Panc1 (cell line): ENCODE measurements at regions not wholly inside any gene's neighbourhood (a gene's known extent, or its start where the extent isn't known, plus 50 kb on each side); places are given as distances from the start of the nearest gene placed in this dataset.
"Not testable (repeated sequence)": the region's sequence is repeated elsewhere in the genome, so short reads cannot be mapped to it uniquely, and the experiment has no call there.

ENCODE experiments used
- ATAC-seq: fragments of 200-7000 bp; cut with Tn5 transposase; 2 replicates; pipeline ENCODE4 v1.9.1; 2020; ENCODE audit warnings: mild to moderate bottlenecking, moderate library complexity
- BruUV-seq: library from RNA; stranded (reverse); fragments of 400-500 nt; replicated peaks from 2 replicates; lab custom pipeline; 2021; lab: Mats Ljungman, UMichigan
- CTCF ChIA-PET: fragments of 300-600 bp; sonication (Branson Sonifier 250); formaldehyde crosslinking; loops from one replicate; lab custom pipeline; 2022; ENCODE audit warnings: antibody characterized with exemption; lab: Charles Lee
- POLR2A ChIA-PET: fragments of 300-600 bp; sonication (Branson Sonifier 250); formaldehyde crosslinking; loops from one replicate; lab custom pipeline; 2022; ENCODE audit warnings: antibody characterized with exemption; lab: Charles Lee
- DNase-seq: peaks from one replicate; pipeline ENCODE4 v3.0.0-alpha.2; 2010; ENCODE audit warnings: low read depth, low spot score
- H3K27ac ChIP-seq: 2 replicates; pipeline ENCODE4 v1.5.1; 2011; ENCODE audit warnings: mild to moderate bottlenecking, low read length, inconsistent platforms
- H3K27me3 ChIP-seq: fragments of 200-500 bp; sonication (Bioruptor generic); 2 replicates; pipeline ENCODE4 v1.6.0; 2014; ENCODE audit warnings: low read length, inconsistent platforms; ENCODE audit not compliant: control insufficient read depth, insufficient read depth
- H3K36me3 ChIP-seq: fragments of 200-500 bp; sonication (Bioruptor generic); 2 replicates; pipeline ENCODE4 v1.5.1; 2014; ENCODE audit warnings: inconsistent platforms, mild to moderate bottlenecking, low read length, moderate library complexity; ENCODE audit not compliant: control insufficient read depth, insufficient read depth
- H3K4me1 ChIP-seq: 2 replicates; pipeline ENCODE4 v1.5.1; 2011; ENCODE audit warnings: inconsistent platforms, mild to moderate bottlenecking, low read length, moderate library complexity; ENCODE audit not compliant: control insufficient read depth, insufficient read depth
- H3K4me3 ChIP-seq, 2 experiments: 2 replicates each; pipeline ENCODE4 v1.5.1; 2011 to 2012; ENCODE audit warnings: low read depth in 2 of 2, low read length in 2 of 2, mild to moderate bottlenecking in 2 of 2, inconsistent platforms in 1 of 2, moderate library complexity in 1 of 2
- H3K9me3 ChIP-seq: fragments of 200-500 bp; sonication (Bioruptor generic); 2 replicates; pipeline ENCODE4 v1.5.1; 2014; ENCODE audit warnings: low read depth, mild to moderate bottlenecking, inconsistent platforms, low read length, moderate library complexity; ENCODE audit not compliant: control insufficient read depth, insufficient read depth
- POLR2AphosphoS5 ChIP-seq: IDR thresholded peaks from 2 replicates; pipeline ENCODE4 v1.6.1; 2012; ENCODE audit warnings: mild to moderate bottlenecking, low read depth, low read length, moderate library complexity
- SIN3A ChIP-seq: IDR thresholded peaks from 2 replicates; pipeline ENCODE4 v1.6.1; 2012; ENCODE audit warnings: low read depth, mild to moderate bottlenecking, low read length, moderate library complexity, borderline replicate concordance; ENCODE audit not compliant: insufficient read depth
- TCF7L2 ChIP-seq: IDR thresholded peaks from 2 replicates; pipeline ENCODE4 v1.6.1; 2011; ENCODE audit warnings: mild to moderate bottlenecking, low read depth, low read length, inconsistent platforms
- in situ Hi-C: cut with HindIII; loops from 2 replicates; pipeline ENCODE4 v1.10.0; 2016; ENCODE audit warnings: low sequenced_read_pairs, low pct_unique_long_range_greater_than_20kb
- intact Hi-C: fragments of 100-400 bp; cut with micrococcal nuclease; formaldehyde crosslinking; loops from one replicate; pipeline ENCODE4 v1.10.0; 2022; ENCODE audit not compliant: unreplicated experiment
- TF ChIP-seq, protein P1 (sequence below), 2 experiments: IDR thresholded peaks; 2 replicates each; pipeline ENCODE4 v1.6.1; 2011 to 2012; ENCODE audit warnings: low read depth in 2 of 2, control low read depth in 1 of 2, low read length in 1 of 2, mild to moderate bottlenecking in 1 of 2, moderate library complexity in 1 of 2; ENCODE audit not compliant: insufficient read depth in 1 of 2
- TF ChIP-seq, protein P2 (sequence below): fragments of 450-650 bp; IDR thresholded peaks from 2 replicates; pipeline ENCODE4 v1.5.1; 2017; ENCODE audit warnings: mild to moderate bottlenecking

DNA sequence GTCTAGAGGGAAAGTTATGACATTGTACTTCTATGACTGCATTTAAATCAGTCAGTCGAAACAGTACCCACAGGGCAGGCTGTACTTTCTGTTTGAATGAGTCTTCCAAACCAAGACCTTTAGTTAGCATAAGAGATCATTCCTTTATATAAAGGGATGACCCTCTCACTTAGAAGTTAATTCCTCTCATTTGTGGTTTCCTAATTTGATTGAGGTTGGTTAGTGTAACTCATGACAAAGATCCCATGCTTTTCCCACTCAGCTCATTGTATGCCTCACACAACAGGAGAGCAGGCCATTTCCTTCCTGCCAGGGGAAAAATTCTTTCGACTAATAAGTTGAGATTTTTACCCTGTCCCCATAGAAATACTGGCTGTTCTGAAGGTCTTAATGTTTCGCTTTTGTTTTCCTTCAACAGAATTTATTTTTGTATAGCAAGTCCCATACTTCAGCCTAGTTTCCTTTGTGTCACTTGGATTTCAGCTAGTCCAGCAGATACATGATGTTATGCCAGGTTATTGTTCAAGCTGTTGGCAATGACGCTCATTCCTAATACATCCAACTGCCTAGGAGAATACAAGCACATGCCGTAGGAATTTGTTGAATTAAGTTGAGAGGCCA is 500.7 kb downstream of the SPATA31D1 start:
- Histone ChIP-seq H3K27me3 (no peaks in the 10 kb centered on the region), H3K4me1 (no peaks in the 10 kb centered on the region), H3K4me3 (no peak overlapping the region), H3K27ac (no peak overlapping the region), H3K36me3 (no peaks in the 10 kb centered on the region), H3K9me3 (no peaks in the 10 kb centered on the region)
- ChIA-PET CTCF (no interaction called here), POLR2A (no interaction called here)
- intact Hi-C loops = no loop called here
- no TSS peak for BruUV-seq
- in situ Hi-C loops = no loop called here
- TF ChIP-seq TCF7L2 (no peak), POLR2AphosphoS5 (no peak), SIN3A (no peak)
- TF ChIP-seq, protein P1, sequence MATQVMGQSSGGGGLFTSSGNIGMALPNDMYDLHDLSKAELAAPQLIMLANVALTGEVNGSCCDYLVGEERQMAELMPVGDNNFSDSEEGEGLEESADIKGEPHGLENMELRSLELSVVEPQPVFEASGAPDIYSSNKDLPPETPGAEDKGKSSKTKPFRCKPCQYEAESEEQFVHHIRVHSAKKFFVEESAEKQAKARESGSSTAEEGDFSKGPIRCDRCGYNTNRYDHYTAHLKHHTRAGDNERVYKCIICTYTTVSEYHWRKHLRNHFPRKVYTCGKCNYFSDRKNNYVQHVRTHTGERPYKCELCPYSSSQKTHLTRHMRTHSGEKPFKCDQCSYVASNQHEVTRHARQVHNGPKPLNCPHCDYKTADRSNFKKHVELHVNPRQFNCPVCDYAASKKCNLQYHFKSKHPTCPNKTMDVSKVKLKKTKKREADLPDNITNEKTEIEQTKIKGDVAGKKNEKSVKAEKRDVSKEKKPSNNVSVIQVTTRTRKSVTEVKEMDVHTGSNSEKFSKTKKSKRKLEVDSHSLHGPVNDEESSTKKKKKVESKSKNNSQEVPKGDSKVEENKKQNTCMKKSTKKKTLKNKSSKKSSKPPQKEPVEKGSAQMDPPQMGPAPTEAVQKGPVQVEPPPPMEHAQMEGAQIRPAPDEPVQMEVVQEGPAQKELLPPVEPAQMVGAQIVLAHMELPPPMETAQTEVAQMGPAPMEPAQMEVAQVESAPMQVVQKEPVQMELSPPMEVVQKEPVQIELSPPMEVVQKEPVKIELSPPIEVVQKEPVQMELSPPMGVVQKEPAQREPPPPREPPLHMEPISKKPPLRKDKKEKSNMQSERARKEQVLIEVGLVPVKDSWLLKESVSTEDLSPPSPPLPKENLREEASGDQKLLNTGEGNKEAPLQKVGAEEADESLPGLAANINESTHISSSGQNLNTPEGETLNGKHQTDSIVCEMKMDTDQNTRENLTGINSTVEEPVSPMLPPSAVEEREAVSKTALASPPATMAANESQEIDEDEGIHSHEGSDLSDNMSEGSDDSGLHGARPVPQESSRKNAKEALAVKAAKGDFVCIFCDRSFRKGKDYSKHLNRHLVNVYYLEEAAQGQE (IDR thresholded peaks at IDR 0.05; ENCODE audit: insufficient read depth in 1 of 2, low read depth in 2 of 2, low read length in 1 of 2) = no peak
- TF ChIP-seq, protein P2, sequence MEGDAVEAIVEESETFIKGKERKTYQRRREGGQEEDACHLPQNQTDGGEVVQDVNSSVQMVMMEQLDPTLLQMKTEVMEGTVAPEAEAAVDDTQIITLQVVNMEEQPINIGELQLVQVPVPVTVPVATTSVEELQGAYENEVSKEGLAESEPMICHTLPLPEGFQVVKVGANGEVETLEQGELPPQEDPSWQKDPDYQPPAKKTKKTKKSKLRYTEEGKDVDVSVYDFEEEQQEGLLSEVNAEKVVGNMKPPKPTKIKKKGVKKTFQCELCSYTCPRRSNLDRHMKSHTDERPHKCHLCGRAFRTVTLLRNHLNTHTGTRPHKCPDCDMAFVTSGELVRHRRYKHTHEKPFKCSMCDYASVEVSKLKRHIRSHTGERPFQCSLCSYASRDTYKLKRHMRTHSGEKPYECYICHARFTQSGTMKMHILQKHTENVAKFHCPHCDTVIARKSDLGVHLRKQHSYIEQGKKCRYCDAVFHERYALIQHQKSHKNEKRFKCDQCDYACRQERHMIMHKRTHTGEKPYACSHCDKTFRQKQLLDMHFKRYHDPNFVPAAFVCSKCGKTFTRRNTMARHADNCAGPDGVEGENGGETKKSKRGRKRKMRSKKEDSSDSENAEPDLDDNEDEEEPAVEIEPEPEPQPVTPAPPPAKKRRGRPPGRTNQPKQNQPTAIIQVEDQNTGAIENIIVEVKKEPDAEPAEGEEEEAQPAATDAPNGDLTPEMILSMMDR = no peak
- DNase-seq (no peak), ATAC-seq (no peak)

DNA sequence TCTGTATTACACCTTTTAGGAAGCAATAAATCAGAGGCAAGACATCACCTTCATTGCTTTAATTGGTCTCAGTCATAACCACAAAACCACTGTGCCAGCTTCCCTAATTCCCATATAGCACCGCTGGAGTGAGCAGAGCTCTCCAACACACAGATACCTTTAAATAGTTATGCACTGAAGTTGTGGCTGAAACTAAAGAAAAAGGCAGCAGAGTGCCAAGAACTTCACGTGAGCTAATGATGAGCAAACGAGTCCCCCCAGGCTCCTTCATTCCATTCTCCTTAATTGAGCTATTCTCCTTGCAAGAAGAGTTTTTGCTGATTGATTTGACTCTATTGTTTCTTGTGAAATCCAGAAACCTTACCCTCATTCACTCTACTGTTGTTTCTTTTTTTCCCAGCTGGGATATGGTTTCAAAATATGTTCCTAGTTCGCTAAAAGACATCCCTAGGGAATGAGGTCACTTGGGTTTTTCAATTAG is 501.5 kb downstream of the SPATA31D1 start:
- in situ Hi-C loops = no loop called here
- ChIA-PET POLR2A (no interaction called here), CTCF (no interaction called here)
- H3K27me3 ChIP-seq = no peaks in the 10 kb centered on the region
- intact Hi-C loops = no loop called here
- H3K27ac ChIP-seq = no peak overlapping the region
- no TSS peak for BruUV-seq
- TF ChIP-seq SIN3A (no peak), TCF7L2 (no peak), POLR2AphosphoS5 (no peak)
- TF ChIP-seq, protein P1 (IDR thresholded peaks at IDR 0.05; ENCODE audit: insufficient read depth in 1 of 2, low read depth in 2 of 2, low read length in 1 of 2) = no peak
- TF ChIP-seq, protein P2 = no peak
- H3K4me3 ChIP-seq = no peak overlapping the region
- DNase-seq (no peak), ATAC-seq (no peak)
- no peaks in the 10 kb centered on the region for H3K36me3 ChIP-seq
- H3K4me1 ChIP-seq = no peaks in the 10 kb centered on the region
- H3K9me3 ChIP-seq = no peaks in the 10 kb centered on the region

DNA sequence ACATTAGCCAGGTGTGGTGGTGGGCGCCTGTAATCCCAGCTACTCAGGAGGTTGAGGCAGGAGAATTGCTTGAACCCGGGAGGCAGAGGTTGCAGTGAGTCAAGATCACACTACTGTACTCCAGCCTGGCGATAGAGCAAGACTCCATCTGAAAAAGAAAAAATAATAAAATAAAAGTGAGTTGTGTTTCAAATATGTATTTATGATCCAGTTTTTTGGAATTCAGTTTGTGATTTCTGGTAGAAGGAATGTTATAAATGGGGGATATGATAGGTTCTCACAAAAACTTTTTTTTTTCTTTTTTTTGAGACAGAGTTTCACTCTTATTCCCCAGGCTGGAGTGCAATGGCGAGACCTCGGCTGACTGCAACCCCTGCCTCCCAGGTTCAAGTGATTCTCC is 502.2 kb downstream of the SPATA31D1 start:
- in situ Hi-C loops, intact Hi-C loops, H3K36me3 ChIP-seq, H3K27me3 ChIP-seq, H3K27ac ChIP-seq, ATAC-seq, H3K4me1 ChIP-seq, H3K9me3 ChIP-seq, DNase-seq, H3K4me3 ChIP-seq, POLR2A ChIA-PET, BruUV-seq, CTCF ChIA-PET: not testable (repeated sequence)
